ENCODE measurements at regions not wholly inside any gene's neighbourhood (a gene's known extent, or its start where the extent isn't known, plus 50 kb on each side); places are given as distances from the start of the nearest gene placed in this dataset.
A peak's percentile ranks its signal among the peaks of the same experiment; 100 is the strongest.

GRCh38 chr6:144617191-144617590 is 332.1 kb downstream of the UTRN start:
- TF ChIP-seq USF1 (CRISPR knock-in tag; IDR thresholded peaks at IDR 0.05) (no peak), KAT7 (CRISPR knock-in tag; IDR thresholded peaks at IDR 0.05; ENCODE audit: borderline replicate concordance) (no peak), MAX (CRISPR knock-in tag; IDR thresholded peaks at IDR 0.05) (no peak), TEAD1 (CRISPR knock-in tag; IDR thresholded peaks at IDR 0.05) (no peak), SMAD3 (CRISPR knock-in tag; IDR thresholded peaks at IDR 0.05; ENCODE audit: borderline replicate concordance) (no peak), NFE2L1 (CRISPR knock-in tag; IDR thresholded peaks at IDR 0.05) (no peak), ZNF396 (CRISPR knock-in tag; IDR thresholded peaks at IDR 0.05; ENCODE audit: borderline replicate concordance) (no peak), ZMAT4 (CRISPR knock-in tag; IDR thresholded peaks at IDR 0.05) (no peak), E2F4 (CRISPR knock-in tag; IDR thresholded peaks at IDR 0.05; ENCODE audit: borderline replicate concordance, low read depth) (no peak), FOXJ3 (CRISPR knock-in tag; IDR thresholded peaks at IDR 0.05; ENCODE audit: borderline replicate concordance) (no peak), ZBTB21 (CRISPR knock-in tag; IDR thresholded peaks at IDR 0.05; ENCODE audit: borderline replicate concordance) (no peak)
- Mint-ChIP-seq H3K27me3 (ENCODE audit: low read depth) (no peaks in the 10 kb centered on the region), H3K9me3 (no peaks in the 10 kb centered on the region), H3K36me3 (no peaks in the 10 kb centered on the region), H3K4me3 (no peak overlapping the region), H3K4me1 (peaks cover 69% of the 10 kb centered on the region), H3K27ac (peak overlapping the region; percentile 75)
- ChIA-PET POLR2A (no interaction called here), CTCF (no interaction called here)
- DNase-seq (ENCODE audit: low spot score) = no peak
- no peak for ATAC-seq

GRCh38 chr6:144617708-144618107 is 332.6 kb downstream of the UTRN start:
- CTCF ChIA-PET = interaction anchor here (0.9 kb wide), 1 partner anchor 34 kb away, joined by 3 read pairs; no protein-coding TSS in a partner anchor
- Mint-ChIP-seq H3K4me1 (peaks cover 65% of the 10 kb centered on the region), H3K27ac (peak overlapping the region; percentile 75), H3K9me3 (no peaks in the 10 kb centered on the region), H3K4me3 (peak overlapping the region; percentile 18; the same call in 1 of the 2 replicates), H3K27me3 (ENCODE audit: low read depth) (no peaks in the 10 kb centered on the region), H3K36me3 (no peaks in the 10 kb centered on the region)
- TF ChIP-seq NR2C2 (CRISPR knock-in tag; IDR thresholded peaks at IDR 0.05) (no peak), CREM (CRISPR knock-in tag; IDR thresholded peaks at IDR 0.05) (no peak), ZSCAN18 (CRISPR knock-in tag; IDR thresholded peaks at IDR 0.05) (no peak), ZNF263 (CRISPR knock-in tag; IDR thresholded peaks at IDR 0.05; ENCODE audit: low read depth) (no peak), RELA (CRISPR knock-in tag; IDR thresholded peaks at IDR 0.05; ENCODE audit: borderline replicate concordance) (no peak), CREB1 (CRISPR knock-in tag; IDR thresholded peaks at IDR 0.05) (no peak)
- POLR2A ChIA-PET = no interaction called here
- ATAC-seq = peak; percentile 53
- DNase-seq (ENCODE audit: low spot score) = no peak

- no peak for DNase-seq (ENCODE audit: low spot score)
- ChIA-PET POLR2A (no interaction called here), CTCF (no interaction called here)
- ATAC-seq = no peak
- Mint-ChIP-seq H3K36me3 (no peaks in the 10 kb centered on the region), H3K9me3 (no peaks in the 10 kb centered on the region), H3K4me1 (peaks cover 60% of the 10 kb centered on the region), H3K4me3 (no peak overlapping the region), H3K27ac (peak overlapping the region; percentile 4; the same call in 1 of the 2 replicates), H3K27me3 (ENCODE audit: low read depth) (no peaks in the 10 kb centered on the region)
- no peak for TF ChIP-seq ATF3 (CRISPR knock-in tag; conservative IDR thresholded peaks at IDR 0.05)
- TF ChIP-seq MLX (CRISPR knock-in tag; IDR thresholded peaks at IDR 0.05) = no peak
- no peak for TF ChIP-seq GRHL2 (CRISPR knock-in tag; IDR thresholded peaks at IDR 0.05; ENCODE audit: insufficient replicate concordance, severe bottlenecking)
- TF ChIP-seq FOXK1 (CRISPR knock-in tag; IDR thresholded peaks at IDR 0.05) = no peak
- TF ChIP-seq SMAD3 (CRISPR knock-in tag; IDR thresholded peaks at IDR 0.05; ENCODE audit: borderline replicate concordance) = no peak
- TF ChIP-seq ZNF512 (CRISPR knock-in tag; IDR thresholded peaks at IDR 0.05; ENCODE audit: borderline replicate concordance) = no peak
- TF ChIP-seq NR2C2 (CRISPR knock-in tag; IDR thresholded peaks at IDR 0.05) = no peak
- no peak for TF ChIP-seq PREB (CRISPR knock-in tag; IDR thresholded peaks at IDR 0.05; ENCODE audit: borderline replicate concordance)
- no peak for TF ChIP-seq GTF2I (CRISPR knock-in tag; conservative IDR thresholded peaks at IDR 0.05)
Measured at GRCh38 chr6:144619966-144620365, 334.8 kb downstream of the UTRN start.

All from WTC11 (cell line).